ENCODE measurements at regions not wholly inside any gene's neighbourhood (a gene's known extent, or its start where the extent isn't known, plus 50 kb on each side); places are given as distances from the start of the nearest gene placed in this dataset.

GRCh38 chr20:60976913-60977312, 275.1 kb upstream of the CDH4 start:
- DNase-seq = no peak

GRCh38 chr20:60977901-60978300, 274.2 kb upstream of the CDH4 start:
- no peak for DNase-seq

- DNase-seq = no peak
These were observed 267.4 kb upstream of the CDH4 start for GRCh38 chr20:60984666-60985065.

GRCh38 chr20:60986506-60987156, 265.4 kb upstream of the CDH4 start:
- no peak for DNase-seq

GRCh38 chr20:60990061-60990460, 262.0 kb upstream of the CDH4 start:
- DNase-seq = no peak

GRCh38 chr20:60990643-60991042, 261.4 kb upstream of the CDH4 start:
- DNase-seq = no peak

- DNase-seq = no peak
These were observed 258.5 kb upstream of the CDH4 start for GRCh38 chr20:60993433-60994044.

- no peak for DNase-seq
These were observed 252.8 kb upstream of the CDH4 start for GRCh38 chr20:60999250-60999649.

GRCh38 chr20:61002090-61002489, 250.0 kb upstream of the CDH4 start:
- DNase-seq = no peak

GRCh38 chr20:61014491-61014890, 237.6 kb upstream of the CDH4 start:
- DNase-seq = no peak

- DNase-seq = no peak
These were observed 236.5 kb upstream of the CDH4 start for GRCh38 chr20:61015602-61016001.

GRCh38 chr20:61019322-61019721, 232.7 kb upstream of the CDH4 start:
- no peak for DNase-seq

- DNase-seq = no peak
These were observed 228.4 kb upstream of the CDH4 start for GRCh38 chr20:61023612-61024011.

GRCh38 chr20:61024390-61024789, 227.7 kb upstream of the CDH4 start:
- DNase-seq = no peak

GRCh38 chr20:61025536-61025935, 226.5 kb upstream of the CDH4 start:
- DNase-seq = no peak

- no peak for DNase-seq
These were observed 225.9 kb upstream of the CDH4 start for GRCh38 chr20:61026173-61026572.

- no peak for DNase-seq
These were observed 225.3 kb upstream of the CDH4 start for GRCh38 chr20:61026731-61027130.

- no peak for DNase-seq
These were observed 224.8 kb upstream of the CDH4 start for GRCh38 chr20:61027218-61027617.

GRCh38 chr20:61030130-61030529, 221.9 kb upstream of the CDH4 start:
- no peak for DNase-seq

GRCh38 chr20:61031101-61031830, 220.8 kb upstream of the CDH4 start:
- DNase-seq = no peak

GRCh38 chr20:61037498-61037897, 214.6 kb upstream of the CDH4 start:
- no peak for DNase-seq

- no peak for DNase-seq
These were observed 210.6 kb upstream of the CDH4 start for GRCh38 chr20:61041481-61041880.

GRCh38 chr20:61042506-61043385, 209.3 kb upstream of the CDH4 start:
- DNase-seq = no peak

Measured in NK-92 treated with Interleukin-12 subunit alpha and Interleukin-12 subunit beta, amount 100 ng/mL, for 24 hours (cell line).